ENCODE measurements at regions not wholly inside any gene's neighbourhood (a gene's known extent, or its start where the extent isn't known, plus 50 kb on each side); places are given as distances from the start of the nearest gene placed in this dataset.
"Not testable (repeated sequence)": the region's sequence is repeated elsewhere in the genome, so short reads cannot be mapped to it uniquely, and the experiment has no call there.

GRCh38 chr10:33861016-33861704, 526.7 kb upstream of the NRP1 start:
- DNase-seq (ENCODE audit: low read depth in 3 of 3): no peak

GRCh38 chr10:33860552-33860951, 526.1 kb upstream of the NRP1 start:
- no peak for DNase-seq (ENCODE audit: low read depth in 3 of 3)

- DNase-seq (ENCODE audit: low read depth in 3 of 3): no peak
These were observed 525.0 kb upstream of the NRP1 start for GRCh38 chr10:33859319-33860022.

GRCh38 chr10:33858326-33858725, 523.9 kb upstream of the NRP1 start:
- DNase-seq (ENCODE audit: low read depth in 3 of 3): no peak

- DNase-seq (ENCODE audit: low read depth in 3 of 3): not testable (repeated sequence)
These were observed 518.8 kb upstream of the NRP1 start for GRCh38 chr10:33853221-33853620.

GRCh38 chr10:33843379-33843778, 508.9 kb upstream of the NRP1 start:
- DNase-seq (ENCODE audit: low read depth in 3 of 3): no peak

GRCh38 chr10:33841678-33842077, 507.2 kb upstream of the NRP1 start:
- no peak for DNase-seq (ENCODE audit: low read depth in 3 of 3)

- no peak for DNase-seq (ENCODE audit: low read depth in 3 of 3)
These were observed 504.3 kb upstream of the NRP1 start for GRCh38 chr10:33838731-33839130.

- DNase-seq (ENCODE audit: low read depth in 3 of 3): no peak
These were observed 503.3 kb upstream of the NRP1 start for GRCh38 chr10:33837736-33838135.

GRCh38 chr10:33835556-33835955, 501.1 kb upstream of the NRP1 start:
- no peak for DNase-seq (ENCODE audit: low read depth in 3 of 3)

GRCh38 chr10:33833566-33833965, 499.1 kb upstream of the NRP1 start:
- DNase-seq (ENCODE audit: low read depth in 3 of 3): no peak

GRCh38 chr10:33832124-33832787, 497.8 kb upstream of the NRP1 start:
- no peak for DNase-seq (ENCODE audit: low read depth in 3 of 3)

- DNase-seq (ENCODE audit: low read depth in 3 of 3): no peak
These were observed 497.1 kb upstream of the NRP1 start for GRCh38 chr10:33831591-33831990.

GRCh38 chr10:33829899-33830298, 495.4 kb upstream of the NRP1 start:
- DNase-seq (ENCODE audit: low read depth in 3 of 3): not testable (repeated sequence)

GRCh38 chr10:33828592-33828991, 494.1 kb upstream of the NRP1 start:
- no peak for DNase-seq (ENCODE audit: low read depth in 3 of 3)

- no peak for DNase-seq (ENCODE audit: low read depth in 3 of 3)
These were observed 491.7 kb upstream of the NRP1 start for GRCh38 chr10:33826186-33826585.

- DNase-seq (ENCODE audit: low read depth in 3 of 3): no peak
These were observed 488.3 kb upstream of the NRP1 start for GRCh38 chr10:33822774-33823173.

GRCh38 chr10:33820531-33820930, 486.1 kb upstream of the NRP1 start:
- no peak for DNase-seq (ENCODE audit: low read depth in 3 of 3)

- DNase-seq (ENCODE audit: low read depth in 3 of 3): no peak
These were observed 484.7 kb upstream of the NRP1 start for GRCh38 chr10:33819206-33819605.

- no peak for DNase-seq (ENCODE audit: low read depth in 3 of 3)
These were observed 483.9 kb upstream of the NRP1 start for GRCh38 chr10:33818343-33818742.

- no peak for DNase-seq (ENCODE audit: low read depth in 3 of 3)
These were observed 483.1 kb upstream of the NRP1 start for GRCh38 chr10:33817605-33818004.

GRCh38 chr10:33815776-33816175, 481.3 kb upstream of the NRP1 start:
- no peak for DNase-seq (ENCODE audit: low read depth in 3 of 3)

GRCh38 chr10:33813871-33814270, 479.4 kb upstream of the NRP1 start:
- DNase-seq (ENCODE audit: low read depth in 3 of 3): no peak

All from stimulated activated CD4-positive, alpha-beta T cell treated with anti-CD3 and anti-CD28 coated beads, TNF-alpha, amount 100 ng/mL, for 48 hours (primary cell).